Heart left ventricle (tissue), 13 donors: ENCODE measurements at regions not wholly inside any gene's neighbourhood (a gene's known extent, or its start where the extent isn't known, plus 50 kb on each side); places are given as distances from the start of the nearest gene placed in this dataset.

ENCODE experiments used
- CTCF ChIP-seq, 12 donors: fragments of 200-600 bp; sonication (generic) in 4 of 12; IDR thresholded peaks; one replicate each; pipeline versions ENCODE4 v1.5.0 to v1.8.0; 2018 to 2022; ENCODE audit warnings: antibody characterized with exemption in 12 of 12, mild to moderate bottlenecking in 5 of 12
- POLR2A ChIP-seq, 2 donors: fragments of 450-650 bp; IDR thresholded peaks; one replicate each; pipeline ENCODE4 v1.6.1; 2017; ENCODE audit warnings: antibody characterized with exemption in 2 of 2, mild to moderate bottlenecking in 2 of 2, moderate library complexity in 2 of 2
- donor health status: ischemic (EF 13 %, LVEDD 7.1; RV severe dilation, severe dysfunction).
- donor health status: DM: no; HTN: yes; CAD: no.
- donor health status: DM: no; HTN: no; CAD: no.
- donor health status: ischemic (EF 25% LVEDD 6.9; RV normal size, moderate dysfunction).
- donor health status: ischemic (EF 25% LVEDD 5.7; RV mildly dilated, moderate dysfunction).
- donor health status: ischemic (EF 35%, LVEDD 5.7; RV mildly dilated, moderate dysfunction).
- donor health status: nonischemic (EF 11% LVEDD 7.7; RV severe dilation, severe dysfunction).
- donor health status: DM: yes; HTN: yes; CAD: no.
- donor health status: PGD.
- donor health status: ischemic (EF 29% LVEDD 5.4; RV normal size, mild dysfunction).
- donor health status: nonischemic (EF 23%, LVEDD 6.1; RV moderate dilation, normal function).

GRCh38 chr7:51366930-51367613, 50.5 kb upstream of the COBL start:
- no peak for TF ChIP-seq POLR2A (IDR thresholded peaks at IDR 0.05)
- TF ChIP-seq CTCF (IDR thresholded peaks at IDR 0.05): peak; percentile 36 to 77 (median 64)
